HEK293 (cell line): ENCODE measurements at regions not wholly inside any gene's neighbourhood (a gene's known extent, or its start where the extent isn't known, plus 50 kb on each side); places are given as distances from the start of the nearest gene placed in this dataset.

ENCODE experiments used
- BCL11A ChIP-seq: fragments of 450-650 bp; formaldehyde crosslinking; IDR thresholded peaks from 2 replicates; pipeline ENCODE4 v1.5.1; 2016; ENCODE audit warnings: low read depth, missing biosample characterization, missing genetic modification characterization
- CTCF ChIP-seq: fragments of 450-650 bp; formaldehyde crosslinking; IDR thresholded peaks from 2 replicates; pipeline ENCODE4 v1.5.1; 2016; ENCODE audit warnings: missing biosample characterization, missing genetic modification characterization
- EGR2 ChIP-seq: fragments of 450-650 bp; formaldehyde crosslinking; IDR thresholded peaks from 2 replicates; pipeline ENCODE4 v1.5.1; 2016; ENCODE audit warnings: low read depth, missing biosample characterization, missing genetic modification characterization
- HOXA7 ChIP-seq: sonication (generic); formaldehyde crosslinking; IDR thresholded peaks from 2 replicates; pipeline ENCODE4 v1.8.1; 2022; ENCODE audit warnings: missing genetic modification reagents, borderline replicate concordance
- PATZ1 ChIP-seq: fragments of 450-650 bp; formaldehyde crosslinking; IDR thresholded peaks from 2 replicates; pipeline ENCODE4 v1.5.1; 2016; ENCODE audit warnings: missing biosample characterization, missing genetic modification characterization
- REST ChIP-seq: fragments of 450-650 bp; formaldehyde crosslinking; IDR thresholded peaks from 2 replicates; pipeline ENCODE4 v1.5.1; 2016; ENCODE audit warnings: missing biosample characterization, missing genetic modification characterization
- ZBTB1 ChIP-seq: fragments of 450-650 bp; formaldehyde crosslinking; IDR thresholded peaks from 2 replicates; pipeline ENCODE4 v1.5.1; 2016; ENCODE audit warnings: missing biosample characterization, missing genetic modification characterization
- ZNF302 ChIP-seq: fragments of 450-650 bp; formaldehyde crosslinking; IDR thresholded peaks from 2 replicates; pipeline ENCODE4 v1.5.1; 2016; ENCODE audit warnings: missing biosample characterization, missing genetic modification characterization, low read depth
- ZNF335 ChIP-seq: fragments of 450-650 bp; formaldehyde crosslinking; conservative IDR thresholded peaks from 2 replicates; pipeline ENCODE4 v1.5.1; 2016; ENCODE audit warnings: missing biosample characterization, missing genetic modification characterization
- ZNF510 ChIP-seq: fragments of 450-650 bp; formaldehyde crosslinking; IDR thresholded peaks from 2 replicates; pipeline ENCODE4 v1.5.1; 2018; ENCODE audit warnings: mild to moderate bottlenecking, missing genetic modification characterization, missing biosample characterization; ENCODE audit not compliant: insufficient replicate concordance
- ZNF529 ChIP-seq: fragments of 450-650 bp; formaldehyde crosslinking; IDR thresholded peaks from 2 replicates; pipeline ENCODE4 v1.5.1; 2017; ENCODE audit warnings: missing genetic modification characterization, missing biosample characterization; ENCODE audit not compliant: insufficient replicate concordance
- ZNF558 ChIP-seq: fragments of 450-650 bp; formaldehyde crosslinking; IDR thresholded peaks from 2 replicates; pipeline ENCODE4 v1.5.1; 2016; ENCODE audit warnings: missing biosample characterization, missing genetic modification characterization
- TF ChIP-seq, protein P1 (sequence below): fragments of 450-650 bp; formaldehyde crosslinking; IDR thresholded peaks from 2 replicates; pipeline ENCODE4 v1.5.1; 2016; ENCODE audit warnings: missing biosample characterization, missing genetic modification characterization, borderline replicate concordance

DNA sequence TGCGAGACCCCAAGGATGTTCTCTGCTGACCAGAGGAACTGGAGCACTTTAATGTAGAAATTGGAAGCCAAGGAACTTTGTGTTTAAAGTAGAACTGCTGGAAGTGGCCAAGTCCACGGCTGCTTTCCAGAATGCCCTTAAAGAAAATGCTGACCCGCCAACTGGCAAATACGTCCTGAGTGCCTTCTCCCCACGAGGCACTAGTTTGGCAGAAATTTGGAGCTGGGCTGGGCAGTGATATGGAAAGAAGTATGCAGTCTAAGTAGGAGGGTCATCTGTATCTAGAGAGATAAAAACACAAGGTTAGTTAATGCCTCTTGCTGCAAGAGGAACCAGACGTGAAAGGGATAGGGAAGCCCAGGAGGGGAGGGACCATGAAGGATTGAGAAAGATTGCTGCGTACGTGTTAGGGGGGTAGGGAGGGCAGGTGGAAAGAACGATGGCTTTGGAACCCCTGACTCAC lies 59.3 kb upstream of the RFX8 start:
- TF ChIP-seq CTCF (tag by site-specific recombination) (no peak), ZBTB1 (no peak), PATZ1 (tag by site-specific recombination) (no peak), ZNF558 (tag by site-specific recombination) (no peak), REST (tag by site-specific recombination) (no peak), ZNF335 (no peak), BCL11A (tag by site-specific recombination) (no peak), ZNF510 (tag by site-specific recombination) (no peak), ZNF529 (tag by site-specific recombination) (no peak), EGR2 (tag by site-specific recombination) (no peak), HOXA7 (CRISPR knock-in tag) (no peak), ZNF302 (tag by site-specific recombination) (no peak)
- TF ChIP-seq, protein P1, sequence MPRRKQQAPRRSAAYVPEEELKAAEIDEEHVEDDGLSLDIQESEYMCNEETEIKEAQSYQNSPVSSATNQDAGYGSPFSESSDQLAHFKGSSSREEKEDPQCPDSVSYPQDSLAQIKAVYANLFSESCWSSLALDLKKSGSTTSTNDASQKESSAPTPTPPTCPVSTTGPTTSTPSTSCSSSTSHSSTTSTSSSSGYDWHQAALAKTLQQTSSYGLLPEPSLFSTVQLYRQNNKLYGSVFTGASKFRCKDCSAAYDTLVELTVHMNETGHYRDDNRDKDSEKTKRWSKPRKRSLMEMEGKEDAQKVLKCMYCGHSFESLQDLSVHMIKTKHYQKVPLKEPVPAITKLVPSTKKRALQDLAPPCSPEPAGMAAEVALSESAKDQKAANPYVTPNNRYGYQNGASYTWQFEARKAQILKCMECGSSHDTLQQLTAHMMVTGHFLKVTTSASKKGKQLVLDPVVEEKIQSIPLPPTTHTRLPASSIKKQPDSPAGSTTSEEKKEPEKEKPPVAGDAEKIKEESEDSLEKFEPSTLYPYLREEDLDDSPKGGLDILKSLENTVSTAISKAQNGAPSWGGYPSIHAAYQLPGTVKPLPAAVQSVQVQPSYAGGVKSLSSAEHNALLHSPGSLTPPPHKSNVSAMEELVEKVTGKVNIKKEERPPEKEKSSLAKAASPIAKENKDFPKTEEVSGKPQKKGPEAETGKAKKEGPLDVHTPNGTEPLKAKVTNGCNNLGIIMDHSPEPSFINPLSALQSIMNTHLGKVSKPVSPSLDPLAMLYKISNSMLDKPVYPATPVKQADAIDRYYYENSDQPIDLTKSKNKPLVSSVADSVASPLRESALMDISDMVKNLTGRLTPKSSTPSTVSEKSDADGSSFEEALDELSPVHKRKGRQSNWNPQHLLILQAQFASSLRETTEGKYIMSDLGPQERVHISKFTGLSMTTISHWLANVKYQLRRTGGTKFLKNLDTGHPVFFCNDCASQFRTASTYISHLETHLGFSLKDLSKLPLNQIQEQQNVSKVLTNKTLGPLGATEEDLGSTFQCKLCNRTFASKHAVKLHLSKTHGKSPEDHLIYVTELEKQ = no peak
